H1 (cell line): ENCODE measurements at regions not wholly inside any gene's neighbourhood (a gene's known extent, or its start where the extent isn't known, plus 50 kb on each side); places are given as distances from the start of the nearest gene placed in this dataset.

ENCODE experiments used
- CTCF ChIA-PET: fragments of 300-600 bp; sonication (Branson Sonifier 250); formaldehyde crosslinking; loops from one replicate; lab custom pipeline; 2021; ENCODE audit not compliant: partially characterized antibody; lab: Charles Lee
- POLR2A ChIA-PET: fragments of 300-600 bp; sonication (Branson Sonifier 250); formaldehyde crosslinking; loops from one replicate; lab custom pipeline; 2021; ENCODE audit warnings: inconsistent platforms; ENCODE audit not compliant: partially characterized antibody; lab: Charles Lee
- DNase-seq, 2 experiments: peaks; one replicate each; pipeline versions ENCODE4 v3.0.0 to v3.0.0-alpha.2; 2010 to 2022; ENCODE audit warnings: low spot score in 2 of 2, low read depth in 1 of 2, mixed read lengths in 1 of 2
- FAIRE-seq: peaks from 2 replicates; lab custom pipeline; 2011; peaks lifted over from hg19 to GRCh38; lab: Jason Lieb, UNC
- H2AFZ ChIP-seq: 2 replicates; pipeline ENCODE4 v1.8.1; 2012; ENCODE audit warnings: low read length, inconsistent platforms
- H2AK5ac ChIP-seq: 2 replicates; pipeline ENCODE4 v1.6.1; 2013; ENCODE audit warnings: low read depth, low read length
- H2BK120ac ChIP-seq: replicated peaks from 2 replicates; pipeline ENCODE3; 2013; ENCODE audit warnings: low read depth, low read length, inconsistent platforms
- H2BK12ac ChIP-seq: 2 replicates; pipeline ENCODE4 v1.6.1; 2013; ENCODE audit warnings: low read depth, low read length
- H2BK15ac ChIP-seq: 2 replicates; pipeline ENCODE4 v1.6.1; 2013; ENCODE audit warnings: low read length
- H2BK20ac ChIP-seq: 2 replicates; pipeline ENCODE4 v1.6.1; 2013; ENCODE audit warnings: low read length
- H2BK5ac ChIP-seq: 2 replicates; pipeline ENCODE4 v1.6.1; 2013; ENCODE audit warnings: low read depth, low read length
- H3K14ac ChIP-seq: 2 replicates; pipeline ENCODE4 v1.6.1; 2013; ENCODE audit warnings: inconsistent platforms; ENCODE audit not compliant: insufficient read length
- H3K18ac ChIP-seq: 2 replicates; pipeline ENCODE4 v1.6.1; 2013; ENCODE audit warnings: low read length; ENCODE audit errors: extremely low read depth
- H3K23ac ChIP-seq: 2 replicates; pipeline ENCODE4 v1.6.1; 2013; ENCODE audit warnings: inconsistent platforms; ENCODE audit not compliant: insufficient read length
- H3K23me2 ChIP-seq: 2 replicates; pipeline ENCODE4 v1.6.1; 2013; ENCODE audit warnings: low read depth, low read length
- H3K27ac ChIP-seq: 2 replicates; pipeline ENCODE4 v1.6.1; 2011; ENCODE audit warnings: low read depth, low read length, inconsistent platforms
- H3K27me3 ChIP-seq, 4 experiments: replicated peaks in 1 of 4; 1 replicate in 1 of 4; 2 replicates in 3 of 4; pipeline versions ENCODE4 v1.6.1 to v1.8.1; 2011 to 2013; ENCODE audit warnings: low read length in 3 of 4, mild to moderate bottlenecking in 3 of 4, inconsistent platforms in 2 of 4, mixed read lengths in 2 of 4, moderate library complexity in 1 of 4; ENCODE audit not compliant: control insufficient read depth in 3 of 4, insufficient read depth in 3 of 4; ENCODE audit errors: extremely low read depth in 1 of 4
- H3K36me3 ChIP-seq, 4 experiments: 2 replicates each; pipeline versions ENCODE4 v1.6.1 to v1.8.1; 2011 to 2013; ENCODE audit warnings: mild to moderate bottlenecking in 4 of 4, low read length in 3 of 4, moderate library complexity in 2 of 4, control low read depth in 1 of 4, inconsistent platforms in 1 of 4; ENCODE audit not compliant: insufficient read depth in 4 of 4, control insufficient read depth in 2 of 4
- H3K4ac ChIP-seq: replicated peaks from 2 replicates; pipeline ENCODE3; 2013; ENCODE audit warnings: low read length, low read depth, mixed read lengths, inconsistent platforms; ENCODE audit not compliant: insufficient read length
- H3K4me1 ChIP-seq, 4 experiments: replicated peaks in 1 of 4; 1 replicate in 1 of 4; 2 replicates in 3 of 4; pipeline versions ENCODE4 v1.6.1 to v1.8.1; 2011 to 2013; ENCODE audit warnings: low read length in 3 of 4, inconsistent platforms in 2 of 4, mixed read lengths in 1 of 4; ENCODE audit not compliant: insufficient read depth in 4 of 4, control insufficient read depth in 3 of 4
- H3K4me2 ChIP-seq, 2 experiments: 2 replicates each; pipeline versions ENCODE4 v1.6.1 to v1.8.1; 2011 to 2013; ENCODE audit warnings: low read depth in 2 of 2, low read length in 2 of 2, control low read depth in 1 of 2, inconsistent platforms in 1 of 2, mild to moderate bottlenecking in 1 of 2; ENCODE audit not compliant: insufficient read depth in 1 of 2
- H3K4me3 ChIP-seq, 4 experiments: fragments of 200-600, 300-600 bp in 1 of 4; sonication (generic), shearing (Covaris generic), sonication (Bioruptor Twin) in 1 of 4; 2 replicates each; pipeline versions ENCODE4 v1.5.1 to v1.8.1; 2011 to 2016; ENCODE audit warnings: low read length in 4 of 4, low read depth in 3 of 4, control low read depth in 2 of 4, inconsistent platforms in 2 of 4, mild to moderate bottlenecking in 2 of 4, mixed read lengths in 1 of 4, moderate library complexity in 1 of 4; ENCODE audit not compliant: insufficient read depth in 2 of 4; ENCODE audit errors: extremely low read depth in 1 of 4
- H3K56ac ChIP-seq: replicated peaks from 2 replicates; pipeline ENCODE3; 2013; ENCODE audit warnings: low read depth, mild to moderate bottlenecking, mixed read lengths, low read length, inconsistent platforms; ENCODE audit not compliant: insufficient read length
- H3K79me1 ChIP-seq: 2 replicates; pipeline ENCODE4 v1.6.1; 2013; ENCODE audit warnings: low read depth, low read length, control low read depth
- H3K79me2 ChIP-seq, 2 experiments: 2 replicates each; pipeline versions ENCODE4 v1.6.1 to v1.8.1; 2012 to 2013; ENCODE audit warnings: low read length in 2 of 2, mild to moderate bottlenecking in 2 of 2, inconsistent platforms in 1 of 2; ENCODE audit not compliant: insufficient read depth in 2 of 2, control insufficient read depth in 1 of 2
- H3K9ac ChIP-seq, 4 experiments: replicated peaks in 1 of 4; 1 replicate in 1 of 4; 2 replicates in 3 of 4; pipeline versions ENCODE4 v1.6.1 to v1.8.1; 2011 to 2013; ENCODE audit warnings: low read depth in 3 of 4, low read length in 3 of 4, control low read depth in 2 of 4, mild to moderate bottlenecking in 2 of 4, moderate library complexity in 2 of 4, inconsistent platforms in 1 of 4; ENCODE audit errors: extremely low read depth in 1 of 4
- H3K9me3 ChIP-seq, 2 experiments: 2 replicates each; pipeline versions ENCODE4 v1.6.1 to v1.8.1; 2012 to 2013; ENCODE audit warnings: mild to moderate bottlenecking in 2 of 2, moderate library complexity in 2 of 2, control low read depth in 1 of 2, inconsistent platforms in 1 of 2, low read depth in 1 of 2, low read length in 1 of 2, mixed read lengths in 1 of 2; ENCODE audit not compliant: insufficient read depth in 2 of 2
- H4K20me1 ChIP-seq, 2 experiments: replicated peaks in 1 of 2; 2 replicates each; pipeline versions ENCODE3 to v1.8.1; 2011 to 2013; ENCODE audit warnings: inconsistent platforms in 2 of 2, low read length in 2 of 2, mild to moderate bottlenecking in 1 of 2; ENCODE audit not compliant: insufficient read depth in 2 of 2, control insufficient read depth in 1 of 2
- H4K5ac ChIP-seq: 2 replicates; pipeline ENCODE4 v1.6.1; 2013; ENCODE audit warnings: low read length, low read depth, mixed read lengths, inconsistent platforms; ENCODE audit not compliant: insufficient read length
- H4K8ac ChIP-seq: 2 replicates; pipeline ENCODE4 v1.8.0; 2013; ENCODE audit warnings: mild to moderate bottlenecking, moderate library complexity, low read length, inconsistent platforms; ENCODE audit not compliant: insufficient read depth; ENCODE audit errors: extremely low read depth
- H4K91ac ChIP-seq: replicated peaks from 2 replicates; pipeline ENCODE3; 2013; ENCODE audit warnings: low read length, mixed read lengths, inconsistent platforms; ENCODE audit not compliant: insufficient read length
- CBX8 ChIP-seq: fragments of 300-800, 300-1000 bp; sonication (generic); IDR thresholded peaks from 2 replicates; pipeline ENCODE4 v1.7.1; 2016; ENCODE audit warnings: low read depth, low read length, borderline replicate concordance
- CREB1 ChIP-seq: IDR thresholded peaks from 2 replicates; pipeline ENCODE4 v1.6.1; 2012; ENCODE audit warnings: inconsistent platforms
- EZH2 ChIP-seq: fragments of 200-600 bp; sonication (generic); IDR thresholded peaks from 2 replicates; pipeline ENCODE4 v1.7.1; 2012; ENCODE audit warnings: low read depth, mild to moderate bottlenecking, moderate library complexity, low read length, inconsistent platforms; ENCODE audit not compliant: severe bottlenecking
- RAD21 ChIP-seq, 2 experiments: IDR thresholded peaks in 1 of 2; conservative IDR thresholded peaks in 1 of 2; 2 replicates each; pipeline ENCODE4 v1.6.1; 2011; ENCODE audit warnings: low read depth in 2 of 2, low read length in 2 of 2, improper control_type of control experiment in 1 of 2, inconsistent platforms in 1 of 2, mild to moderate bottlenecking in 1 of 2, moderate library complexity in 1 of 2
- WGBS, 2 experiments: shearing (Covaris generic) in 1 of 2; methylation state at CpG; one replicate each; pipeline versions ENCODE4 v1.1.6 to v1.1.7; 2013 to 2015; ENCODE audit warnings: low lambda C conversion rate in 2 of 2, mixed read lengths in 2 of 2, inconsistent platforms in 1 of 2, low coverage in 1 of 2, missing lambda C conversion rate in 1 of 2; ENCODE audit not compliant: insufficient replicate concordance in 2 of 2, insufficient coverage in 1 of 2, insufficient read length in 1 of 2; ENCODE audit errors: extremely low coverage in 1 of 2, missing lambda C conversion rate in 1 of 2; 5-methylcytosine and 5-hydroxymethylcytosine counted together
- TF ChIP-seq, protein P1 (sequence below): IDR thresholded peaks from 2 replicates; pipeline ENCODE4 v1.6.1; 2011; ENCODE audit warnings: low read length, improper control_type of control experiment

DNA sequence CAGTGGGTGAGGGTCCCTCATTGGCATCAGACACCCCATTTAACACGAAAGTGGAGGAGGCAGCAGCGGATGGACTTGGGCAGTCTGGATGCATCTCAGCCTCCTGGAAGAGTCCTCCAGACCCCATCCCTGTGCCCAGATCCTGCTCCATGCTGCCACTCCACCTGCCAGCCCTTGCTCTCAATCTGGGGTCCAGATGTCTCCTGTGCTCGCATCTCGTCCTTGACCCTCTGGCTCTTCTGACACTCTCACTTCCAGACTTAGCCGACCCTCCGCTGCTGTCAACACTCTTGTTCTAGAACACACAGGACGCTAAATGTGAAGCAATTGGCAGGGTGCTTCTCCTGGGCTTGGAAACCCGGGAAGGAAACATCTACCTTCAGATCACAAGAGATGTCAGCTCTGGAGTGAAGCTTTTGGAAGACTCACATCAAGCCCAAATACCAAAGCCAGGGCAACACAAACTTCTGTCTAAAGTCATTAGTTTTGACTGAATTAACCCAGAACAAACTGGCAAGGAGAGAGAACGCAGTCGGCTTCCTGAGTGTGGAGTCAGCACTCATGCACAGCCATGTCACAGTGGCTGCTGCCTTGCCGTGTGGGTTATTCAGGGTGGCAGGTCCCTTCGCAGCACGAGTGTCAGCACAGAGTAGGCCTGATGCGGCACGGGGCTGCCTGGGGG, 379.1 kb downstream of the TCERG1L start:
- Histone ChIP-seq H2BK15ac (no peak overlapping the region), H3K4me3 (no peak overlapping the region), H3K27me3 (no peaks in the 10 kb centered on the region), H2AFZ (no peak overlapping the region), H3K79me1 (no peaks in the 10 kb centered on the region), H2BK20ac (no peak overlapping the region), H3K4ac (no peak overlapping the region), H3K9me3 (no peaks in the 10 kb centered on the region), H3K79me2 (no peaks in the 10 kb centered on the region), H4K20me1 (no peaks in the 10 kb centered on the region), H3K36me3 (no peaks in the 10 kb centered on the region), H3K9ac (no peak overlapping the region), H3K23me2 (no peaks in the 10 kb centered on the region), H4K91ac (no peak overlapping the region), H3K56ac (no peak overlapping the region), H3K14ac (no peak overlapping the region), H4K8ac (no peak overlapping the region), H2BK5ac (no peak overlapping the region), H2AK5ac (no peak overlapping the region), H3K27ac (no peak overlapping the region), H2BK12ac (no peak overlapping the region), H3K18ac (no peak overlapping the region), H4K5ac (no peak overlapping the region), H3K4me2 (no peak overlapping the region), H2BK120ac (no peak overlapping the region), H3K4me1 (peaks cover 8 to 18% (median 9%) of the 10 kb centered on the region in 4 experiments), H3K23ac (no peak overlapping the region)
- POLR2A ChIA-PET, result no interaction called here
- FAIRE-seq (no peak), DNase-seq (no peak)
- CTCF ChIA-PET, result no interaction called here
- 90% methylated on average over 15 of the region's 15 CpGs; no CpG with 5 or more reads in 1 of the 2 experiments for WGBS, 2 experiments
- no peak for TF ChIP-seq CBX8
- no peak for TF ChIP-seq RAD21 (IDR thresholded peaks at IDR 0.05 in 1 of 2, conservative IDR thresholded peaks at IDR 0.05 in 1 of 2; ENCODE audit: low read depth in 2 of 2, low read length in 2 of 2)
- TF ChIP-seq, protein P1, sequence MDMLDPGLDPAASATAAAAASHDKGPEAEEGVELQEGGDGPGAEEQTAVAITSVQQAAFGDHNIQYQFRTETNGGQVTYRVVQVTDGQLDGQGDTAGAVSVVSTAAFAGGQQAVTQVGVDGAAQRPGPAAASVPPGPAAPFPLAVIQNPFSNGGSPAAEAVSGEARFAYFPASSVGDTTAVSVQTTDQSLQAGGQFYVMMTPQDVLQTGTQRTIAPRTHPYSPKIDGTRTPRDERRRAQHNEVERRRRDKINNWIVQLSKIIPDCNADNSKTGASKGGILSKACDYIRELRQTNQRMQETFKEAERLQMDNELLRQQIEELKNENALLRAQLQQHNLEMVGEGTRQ, result no peak
- TF ChIP-seq EZH2, result no peak
- no peak for TF ChIP-seq CREB1
